ENCODE measurements at regions not wholly inside any gene's neighbourhood (a gene's known extent, or its start where the extent isn't known, plus 50 kb on each side); places are given as distances from the start of the nearest gene placed in this dataset.

GRCh38 chr2:116924509-116924908, 890.0 kb upstream of the DDX18 start:
- TF ChIP-seq CTCF (IDR thresholded peaks at IDR 0.05; ENCODE audit: insufficient read depth, low read depth, low read length) (no peak), EZH2 (IDR thresholded peaks at IDR 0.05; ENCODE audit: insufficient read depth, low read length) (no peak)
